ENCODE measurements at regions not wholly inside any gene's neighbourhood (a gene's known extent, or its start where the extent isn't known, plus 50 kb on each side); places are given as distances from the start of the nearest gene placed in this dataset.

GRCh38 chr22:22397875-22398524, 110.5 kb downstream of the ZNF280B start:
- TF ChIP-seq, protein P1, sequence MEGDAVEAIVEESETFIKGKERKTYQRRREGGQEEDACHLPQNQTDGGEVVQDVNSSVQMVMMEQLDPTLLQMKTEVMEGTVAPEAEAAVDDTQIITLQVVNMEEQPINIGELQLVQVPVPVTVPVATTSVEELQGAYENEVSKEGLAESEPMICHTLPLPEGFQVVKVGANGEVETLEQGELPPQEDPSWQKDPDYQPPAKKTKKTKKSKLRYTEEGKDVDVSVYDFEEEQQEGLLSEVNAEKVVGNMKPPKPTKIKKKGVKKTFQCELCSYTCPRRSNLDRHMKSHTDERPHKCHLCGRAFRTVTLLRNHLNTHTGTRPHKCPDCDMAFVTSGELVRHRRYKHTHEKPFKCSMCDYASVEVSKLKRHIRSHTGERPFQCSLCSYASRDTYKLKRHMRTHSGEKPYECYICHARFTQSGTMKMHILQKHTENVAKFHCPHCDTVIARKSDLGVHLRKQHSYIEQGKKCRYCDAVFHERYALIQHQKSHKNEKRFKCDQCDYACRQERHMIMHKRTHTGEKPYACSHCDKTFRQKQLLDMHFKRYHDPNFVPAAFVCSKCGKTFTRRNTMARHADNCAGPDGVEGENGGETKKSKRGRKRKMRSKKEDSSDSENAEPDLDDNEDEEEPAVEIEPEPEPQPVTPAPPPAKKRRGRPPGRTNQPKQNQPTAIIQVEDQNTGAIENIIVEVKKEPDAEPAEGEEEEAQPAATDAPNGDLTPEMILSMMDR (conservative IDR thresholded peaks at IDR 0.05; ENCODE audit: low read depth, low read length) = no peak
- no peak overlapping the region for H3K4me3 ChIP-seq (ENCODE audit: low read depth, low read length)
- DNase-seq (ENCODE audit: low read depth) = no peak

GRCh38 chr22:22398530-22399327, 109.8 kb downstream of the ZNF280B start:
- TF ChIP-seq, protein P1 (conservative IDR thresholded peaks at IDR 0.05; ENCODE audit: low read depth, low read length) = no peak
- H3K4me3 ChIP-seq (ENCODE audit: low read depth, low read length) = no peak overlapping the region
- DNase-seq (ENCODE audit: low read depth) = no peak

- no peak for DNase-seq (ENCODE audit: low read depth)
- no peak overlapping the region for H3K4me3 ChIP-seq (ENCODE audit: low read depth, low read length)
- TF ChIP-seq, protein P1 (conservative IDR thresholded peaks at IDR 0.05; ENCODE audit: low read depth, low read length) = no peak
These were observed 108.4 kb downstream of the ZNF280B start for GRCh38 chr22:22400099-22400498.

GRCh38 chr22:22400964-22401363, 107.6 kb downstream of the ZNF280B start:
- DNase-seq (ENCODE audit: low read depth) = no peak
- TF ChIP-seq, protein P1 (conservative IDR thresholded peaks at IDR 0.05; ENCODE audit: low read depth, low read length) = no peak
- no peak overlapping the region for H3K4me3 ChIP-seq (ENCODE audit: low read depth, low read length)

DNA sequence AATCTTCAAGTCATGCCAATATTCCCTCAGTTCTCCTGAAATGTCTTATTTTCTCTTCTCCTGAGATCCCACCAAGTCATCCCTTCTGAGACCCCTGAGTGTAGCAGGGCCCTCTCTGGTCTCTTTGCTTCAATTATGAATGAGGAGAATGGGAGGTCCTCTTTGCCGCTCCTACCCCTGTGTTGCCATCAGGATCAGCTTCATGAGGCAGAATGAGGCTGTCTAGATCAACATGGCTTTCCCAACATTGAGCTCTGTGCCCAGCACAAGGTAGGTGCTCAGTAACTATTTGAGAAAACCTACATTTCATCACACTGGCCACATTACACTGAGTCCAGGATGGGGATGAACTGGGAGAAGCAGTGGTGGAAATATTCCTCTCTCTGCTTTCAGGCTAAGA, 107.2 kb downstream of the ZNF280B start:
- no peak for DNase-seq (ENCODE audit: low read depth)
- TF ChIP-seq, protein P1 (conservative IDR thresholded peaks at IDR 0.05; ENCODE audit: low read depth, low read length) = no peak
- H3K4me3 ChIP-seq (ENCODE audit: low read depth, low read length) = no peak overlapping the region

GRCh38 chr22:22403306-22403705, 105.2 kb downstream of the ZNF280B start:
- TF ChIP-seq, protein P1 (conservative IDR thresholded peaks at IDR 0.05; ENCODE audit: low read depth, low read length) = no peak
- no peak overlapping the region for H3K4me3 ChIP-seq (ENCODE audit: low read depth, low read length)
- DNase-seq (ENCODE audit: low read depth) = no peak
